ENCODE measurements at regions not wholly inside any gene's neighbourhood (a gene's known extent, or its start where the extent isn't known, plus 50 kb on each side); places are given as distances from the start of the nearest gene placed in this dataset.

DNA sequence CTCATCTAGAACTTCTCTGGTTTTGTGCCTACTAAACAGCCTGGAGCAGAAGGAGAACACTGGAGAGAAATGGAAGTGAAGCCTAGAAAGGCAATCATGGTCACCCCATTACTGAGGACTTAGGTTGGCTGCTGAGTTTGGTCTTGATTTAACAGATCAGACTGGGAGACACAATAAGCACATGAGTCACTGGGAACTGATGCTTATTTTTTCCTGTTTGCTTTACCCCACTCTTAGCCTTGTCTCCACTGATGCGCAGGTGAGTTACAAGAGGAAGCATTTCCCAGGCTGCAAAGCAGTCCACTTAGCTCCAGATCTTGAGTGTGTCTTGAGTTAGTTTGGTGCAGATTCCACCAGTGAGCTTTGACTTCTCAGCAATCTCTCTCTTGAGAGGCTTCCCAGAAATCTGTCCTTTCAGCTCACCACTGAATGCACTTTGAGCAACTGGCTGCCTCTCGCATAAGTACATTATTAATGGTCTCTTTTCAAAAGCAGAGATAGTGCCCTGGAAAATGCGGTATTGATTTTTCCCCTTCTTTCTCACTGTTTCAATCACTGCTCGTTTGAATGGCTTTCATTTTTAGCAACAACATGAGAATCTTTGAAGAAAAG is 390.2 kb upstream of the SETBP1 start:
- Histone ChIP-seq H3K27ac (no peak overlapping the region), H3K4me3 (no peak overlapping the region), H3K4me1 (no peaks in the 10 kb centered on the region), H3K36me3 (no peaks in the 10 kb centered on the region), H3K9me3 (no peaks in the 10 kb centered on the region), H3K27me3 (ENCODE audit: low read depth) (no peaks in the 10 kb centered on the region)
- intact Hi-C loops (cut with DNase I) = no loop called here
- ATAC-seq = no peak
- DNase-seq = no peak
- TF ChIP-seq, protein P1, sequence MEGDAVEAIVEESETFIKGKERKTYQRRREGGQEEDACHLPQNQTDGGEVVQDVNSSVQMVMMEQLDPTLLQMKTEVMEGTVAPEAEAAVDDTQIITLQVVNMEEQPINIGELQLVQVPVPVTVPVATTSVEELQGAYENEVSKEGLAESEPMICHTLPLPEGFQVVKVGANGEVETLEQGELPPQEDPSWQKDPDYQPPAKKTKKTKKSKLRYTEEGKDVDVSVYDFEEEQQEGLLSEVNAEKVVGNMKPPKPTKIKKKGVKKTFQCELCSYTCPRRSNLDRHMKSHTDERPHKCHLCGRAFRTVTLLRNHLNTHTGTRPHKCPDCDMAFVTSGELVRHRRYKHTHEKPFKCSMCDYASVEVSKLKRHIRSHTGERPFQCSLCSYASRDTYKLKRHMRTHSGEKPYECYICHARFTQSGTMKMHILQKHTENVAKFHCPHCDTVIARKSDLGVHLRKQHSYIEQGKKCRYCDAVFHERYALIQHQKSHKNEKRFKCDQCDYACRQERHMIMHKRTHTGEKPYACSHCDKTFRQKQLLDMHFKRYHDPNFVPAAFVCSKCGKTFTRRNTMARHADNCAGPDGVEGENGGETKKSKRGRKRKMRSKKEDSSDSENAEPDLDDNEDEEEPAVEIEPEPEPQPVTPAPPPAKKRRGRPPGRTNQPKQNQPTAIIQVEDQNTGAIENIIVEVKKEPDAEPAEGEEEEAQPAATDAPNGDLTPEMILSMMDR (IDR thresholded peaks at IDR 0.05) = no peak

DNA sequence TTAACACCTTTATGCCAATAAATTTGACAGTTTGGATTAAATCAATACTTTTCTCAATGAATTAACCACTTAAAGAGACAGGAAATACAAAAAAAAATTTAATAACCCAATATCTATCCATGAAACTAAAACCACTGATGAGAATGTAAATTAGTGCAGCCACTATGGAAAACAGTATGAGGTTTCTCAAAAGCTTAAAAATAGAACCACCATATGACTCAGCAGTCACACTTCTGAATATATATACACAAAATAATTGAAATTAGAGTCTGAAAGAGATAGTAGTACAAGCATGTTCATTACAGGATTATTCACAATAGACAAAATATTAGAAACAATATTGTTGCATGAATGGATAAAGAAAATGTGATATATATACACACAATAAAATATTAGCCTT is 382.1 kb upstream of the SETBP1 start:
- Histone ChIP-seq H3K9me3 (no peaks in the 10 kb centered on the region), H3K27ac (no peak overlapping the region), H3K27me3 (ENCODE audit: low read depth) (no peaks in the 10 kb centered on the region), H3K4me3 (no peak overlapping the region), H3K4me1 (no peaks in the 10 kb centered on the region), H3K36me3 (no peaks in the 10 kb centered on the region)
- TF ChIP-seq, protein P1 (IDR thresholded peaks at IDR 0.05) = no peak
- intact Hi-C loops (cut with DNase I) = no loop called here
- no peak for DNase-seq
- ATAC-seq = no peak

DNA sequence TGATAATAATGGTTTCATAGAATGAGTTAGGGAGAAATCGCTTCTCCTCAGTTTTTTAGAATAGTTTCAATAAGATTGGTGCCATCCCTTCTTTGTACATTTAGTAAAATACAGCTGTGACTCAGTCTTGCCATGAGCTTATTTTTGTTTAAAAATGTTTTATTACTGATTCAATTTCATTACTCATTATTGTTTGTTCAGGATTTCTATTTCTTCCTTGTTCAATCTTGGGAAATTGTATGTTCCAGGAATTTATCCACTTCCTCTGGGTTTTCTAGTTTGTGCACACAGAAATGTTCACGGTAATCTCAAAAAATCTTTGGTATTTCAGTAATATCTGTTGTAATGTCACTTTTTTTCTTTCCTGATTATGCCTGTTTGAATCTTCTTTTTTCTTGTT is 371.5 kb upstream of the SETBP1 start:
- H3K4me3 ChIP-seq = no peak overlapping the region
- intact Hi-C loops (cut with DNase I) = no loop called here
- no peaks in the 10 kb centered on the region for H3K36me3 ChIP-seq
- DNase-seq (no peak), ATAC-seq (no peak)
- H3K27me3 ChIP-seq (ENCODE audit: low read depth) = no peaks in the 10 kb centered on the region
- no peaks in the 10 kb centered on the region for H3K9me3 ChIP-seq
- H3K27ac ChIP-seq = no peak overlapping the region
- TF ChIP-seq, protein P1 (IDR thresholded peaks at IDR 0.05) = no peak
- H3K4me1 ChIP-seq = no peaks in the 10 kb centered on the region

DNA sequence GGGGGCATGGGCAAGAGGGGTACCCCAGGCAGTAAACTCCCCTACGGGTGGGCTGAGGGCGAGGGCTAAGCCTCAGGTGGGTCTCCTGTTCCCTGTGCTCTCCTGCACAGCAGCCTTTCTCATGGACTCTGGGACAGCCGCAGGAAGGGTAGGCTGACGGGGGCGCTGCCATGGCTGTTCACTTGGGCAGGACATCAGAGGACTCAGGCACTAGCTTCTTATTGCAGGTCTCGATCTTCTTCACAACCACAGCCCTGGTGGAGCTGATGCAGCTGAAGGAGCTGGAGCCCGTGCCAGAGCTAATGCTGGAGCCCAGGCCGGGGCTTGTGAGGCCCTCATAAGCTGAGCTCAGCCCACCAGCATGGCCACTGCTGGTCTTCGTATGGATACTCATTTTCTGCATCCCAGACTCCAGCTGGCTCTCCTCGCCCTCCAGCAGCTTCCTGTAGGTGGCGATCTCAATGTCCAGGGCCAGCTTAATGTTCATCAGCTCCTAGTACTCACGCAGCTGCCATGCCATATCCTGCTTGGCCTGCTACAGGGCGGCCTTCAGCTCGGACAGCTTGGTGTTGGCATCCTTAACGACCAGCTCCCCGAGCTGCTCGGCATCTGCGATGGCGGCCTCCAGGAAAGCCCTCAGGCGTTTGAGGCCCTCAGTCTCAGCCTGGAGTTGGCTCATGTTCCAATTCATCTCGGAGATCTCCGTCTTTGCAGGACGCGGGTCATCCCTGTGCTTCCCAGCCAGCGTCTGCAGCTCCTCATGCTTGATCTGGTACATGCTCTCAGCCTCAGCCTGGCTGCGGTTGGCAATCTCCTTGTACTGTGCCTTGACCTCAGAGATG is 359.8 kb upstream of the SETBP1 start:
- Histone ChIP-seq H3K36me3 (no peaks in the 10 kb centered on the region), H3K4me3 (no peak overlapping the region), H3K4me1 (no peaks in the 10 kb centered on the region), H3K9me3 (no peaks in the 10 kb centered on the region), H3K27ac (no peak overlapping the region), H3K27me3 (ENCODE audit: low read depth) (no peaks in the 10 kb centered on the region)
- DNase-seq (no peak), ATAC-seq (no peak)
- intact Hi-C loops (cut with DNase I) = no loop called here
- TF ChIP-seq, protein P1 (IDR thresholded peaks at IDR 0.05) = no peak

DNA sequence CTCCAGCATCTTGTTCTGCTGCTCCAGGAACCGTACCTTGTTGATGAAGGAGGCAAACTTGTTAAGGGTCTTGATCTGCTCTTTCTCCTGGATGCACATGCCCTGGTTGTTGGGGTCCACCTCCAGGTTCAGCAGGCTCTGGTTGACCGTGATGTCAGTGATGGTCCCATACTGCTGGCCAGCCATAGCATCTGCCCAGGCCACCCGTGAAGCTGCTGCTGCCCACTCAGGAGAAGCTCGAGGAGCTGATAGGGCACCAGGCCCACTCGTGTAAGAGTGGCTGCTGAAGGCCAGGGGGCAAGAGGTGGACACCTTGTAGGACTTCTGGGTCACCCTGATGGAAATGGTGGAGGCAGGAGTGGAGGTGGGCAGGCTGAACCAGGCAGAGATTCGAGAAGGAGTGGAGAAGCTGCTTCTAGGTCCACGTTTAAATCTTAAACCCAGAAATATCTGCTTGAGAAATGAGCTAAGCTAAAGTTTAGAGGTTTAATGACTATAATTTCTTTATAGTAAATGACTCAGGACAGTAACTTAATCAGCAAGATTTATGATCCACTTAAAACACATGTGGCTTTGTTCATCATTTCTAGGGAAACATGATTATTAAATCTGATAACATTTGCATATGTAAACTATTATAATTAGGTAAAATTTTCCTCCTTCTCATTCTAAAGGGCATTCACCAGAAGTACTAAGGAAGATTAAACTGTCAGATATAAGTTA is 358.7 kb upstream of the SETBP1 start:
- TF ChIP-seq, protein P1 (IDR thresholded peaks at IDR 0.05) = no peak
- no peaks in the 10 kb centered on the region for H3K9me3 ChIP-seq
- ATAC-seq (no peak), DNase-seq (no peak)
- H3K27me3 ChIP-seq (ENCODE audit: low read depth) = no peaks in the 10 kb centered on the region
- no peak overlapping the region for H3K4me3 ChIP-seq
- no peak overlapping the region for H3K27ac ChIP-seq
- H3K4me1 ChIP-seq = no peaks in the 10 kb centered on the region
- no peaks in the 10 kb centered on the region for H3K36me3 ChIP-seq
- intact Hi-C loops (cut with DNase I) = no loop called here

Measured in lower lobe of right lung (tissue), 2 donors.